Prostate gland (tissue), 2 donors: ENCODE measurements at regions not wholly inside any gene's neighbourhood (a gene's known extent, or its start where the extent isn't known, plus 50 kb on each side); places are given as distances from the start of the nearest gene placed in this dataset.

ENCODE experiments used
- DNase-seq: peaks from one replicate; pipeline ENCODE4 v3.0.0-alpha.2; 2019; ENCODE audit warnings: low spot score
- H3K27ac ChIP-seq, 2 donors: fragments of 200-600 bp; sonication (generic); 2 replicates each; pipeline ENCODE4 v1.5.1; 2017 to 2019
- H3K27me3 ChIP-seq: fragments of 200-600 bp; sonication (generic); replicated peaks from 2 replicates; pipeline ENCODE4 v1.5.1; 2019; ENCODE audit not compliant: insufficient read depth
- H3K36me3 ChIP-seq, 2 donors: fragments of 200-600 bp; sonication (generic); 1 replicate in 1 of 2; 2 replicates in 1 of 2; pipeline versions ENCODE4 v1.5.1 to v1.8.1; 2017 to 2019
- H3K4me1 ChIP-seq: fragments of 200-600 bp; sonication (generic); replicated peaks from 2 replicates; pipeline ENCODE4 v1.5.1; 2019
- H3K4me3 ChIP-seq, 2 donors: fragments of 200-600 bp; sonication (generic); 2 replicates each; pipeline ENCODE4 v1.5.1; 2017 to 2019
- H3K9me3 ChIP-seq: fragments of 200-600 bp; sonication (generic); 2 replicates; pipeline ENCODE4 v1.5.1; 2017
- POLR2A ChIP-seq: fragments of 450-650 bp; IDR thresholded peaks from one replicate; pipeline ENCODE4 v1.6.1; 2016; ENCODE audit warnings: antibody characterized with exemption, mild to moderate bottlenecking
- POLR2AphosphoS5 ChIP-seq: sonication (generic); formaldehyde crosslinking; IDR thresholded peaks from one replicate; pipeline ENCODE4 v1.6.1; 2017; ENCODE audit warnings: antibody characterized with exemption
- WGBS: methylation state at CpG from one replicate; pipeline ENCODE4 v1.1.5; 2018; 5-methylcytosine and 5-hydroxymethylcytosine counted together
- intact Hi-C: fragments of 100-400 bp; cut with DNase I; formaldehyde crosslinking; loops from one replicate; pipeline ENCODE4 v1.14.2; 2022
- TF ChIP-seq, protein P1 (sequence below), 4 experiments: fragments of 200-600 bp in 2 of 4; fragments of 450-650 bp in 2 of 4; sonication (generic) in 2 of 4; IDR thresholded peaks; 1 replicate in 3 of 4; 2 replicates in 1 of 4; pipeline ENCODE4 v1.5.1; 2016 to 2019; ENCODE audit warnings: antibody characterized with exemption in 4 of 4, mild to moderate bottlenecking in 2 of 4, moderate library complexity in 2 of 4

DNA sequence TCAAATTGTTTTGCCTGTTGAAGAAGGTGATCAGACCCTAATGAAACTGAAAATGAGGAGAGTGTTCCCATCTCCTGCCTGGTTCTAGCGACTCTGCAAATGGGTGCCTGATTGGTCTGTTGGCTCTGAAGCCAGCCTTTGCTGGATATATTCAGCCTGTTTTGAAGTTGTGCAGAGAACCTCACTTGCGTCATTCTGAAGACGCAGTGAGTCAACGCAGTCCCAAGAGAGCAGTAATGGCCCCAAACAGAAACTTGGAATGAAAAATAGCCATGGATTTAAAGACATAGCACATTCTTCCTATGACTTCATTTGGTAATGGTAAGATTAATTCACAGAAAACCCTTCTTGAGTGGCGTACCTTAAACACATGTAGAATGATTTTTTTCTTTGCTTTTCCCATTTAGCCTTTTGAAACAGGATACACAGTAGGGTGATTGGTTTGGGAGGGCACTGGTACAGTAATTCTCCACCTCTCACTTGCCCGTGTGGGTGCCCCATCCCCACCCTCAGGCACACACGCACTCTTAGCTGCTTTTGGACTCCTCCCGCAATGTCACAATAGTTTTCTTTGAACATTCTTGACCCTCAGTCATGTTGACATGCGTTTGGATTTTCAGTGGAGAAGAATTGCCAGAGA is 54.1 kb upstream of the ABL1 start:
- no peaks in the 10 kb centered on the region for H3K36me3 ChIP-seq
- 53% methylated on average over 9 of the region's 9 CpGs for WGBS
- peaks cover 4% of the 10 kb centered on the region for H3K4me1 ChIP-seq

DNA sequence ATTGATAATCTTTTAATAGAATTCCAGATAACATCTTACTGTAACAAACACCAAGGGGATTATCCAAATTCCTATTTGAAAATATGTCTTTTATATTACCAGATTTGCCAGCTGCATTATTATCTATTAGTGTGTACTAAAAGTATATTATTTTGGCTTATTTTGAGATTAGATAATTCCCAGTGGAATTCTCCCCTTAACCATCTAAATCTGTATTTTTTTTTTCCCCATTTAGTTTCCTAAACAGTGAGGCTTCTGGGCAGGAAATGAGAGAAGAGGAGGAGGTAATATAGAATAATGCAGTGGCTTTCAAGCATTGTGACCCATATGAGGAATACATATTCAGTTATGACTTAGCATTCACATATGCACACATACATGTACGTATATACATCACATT is 53.5 kb upstream of the ABL1 start:
- 90% methylated on average over 1 of the region's 1 CpG for WGBS
- Histone ChIP-seq H3K27me3 (no peaks in the 10 kb centered on the region), H3K36me3 (no peaks in the 10 kb centered on the region), H3K4me1 (peaks cover 4% of the 10 kb centered on the region), H3K9me3 (no peaks in the 10 kb centered on the region), H3K4me3 (no peak overlapping the region), H3K27ac (peak overlapping the region; percentile 70 to 80)
- TF ChIP-seq, protein P1, sequence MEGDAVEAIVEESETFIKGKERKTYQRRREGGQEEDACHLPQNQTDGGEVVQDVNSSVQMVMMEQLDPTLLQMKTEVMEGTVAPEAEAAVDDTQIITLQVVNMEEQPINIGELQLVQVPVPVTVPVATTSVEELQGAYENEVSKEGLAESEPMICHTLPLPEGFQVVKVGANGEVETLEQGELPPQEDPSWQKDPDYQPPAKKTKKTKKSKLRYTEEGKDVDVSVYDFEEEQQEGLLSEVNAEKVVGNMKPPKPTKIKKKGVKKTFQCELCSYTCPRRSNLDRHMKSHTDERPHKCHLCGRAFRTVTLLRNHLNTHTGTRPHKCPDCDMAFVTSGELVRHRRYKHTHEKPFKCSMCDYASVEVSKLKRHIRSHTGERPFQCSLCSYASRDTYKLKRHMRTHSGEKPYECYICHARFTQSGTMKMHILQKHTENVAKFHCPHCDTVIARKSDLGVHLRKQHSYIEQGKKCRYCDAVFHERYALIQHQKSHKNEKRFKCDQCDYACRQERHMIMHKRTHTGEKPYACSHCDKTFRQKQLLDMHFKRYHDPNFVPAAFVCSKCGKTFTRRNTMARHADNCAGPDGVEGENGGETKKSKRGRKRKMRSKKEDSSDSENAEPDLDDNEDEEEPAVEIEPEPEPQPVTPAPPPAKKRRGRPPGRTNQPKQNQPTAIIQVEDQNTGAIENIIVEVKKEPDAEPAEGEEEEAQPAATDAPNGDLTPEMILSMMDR (IDR thresholded peaks at IDR 0.05) = no peak
- TF ChIP-seq POLR2A (no peak), POLR2AphosphoS5 (no peak)
- no peak for DNase-seq
- intact Hi-C loops = loop anchor here (2.0 kb wide), 2 partner anchors 43 to 65 kb away; no protein-coding TSS in a partner anchor

More for the DNA sequence above, 54.1 kb upstream of the ABL1 start:
- peak overlapping the region; percentile 70 to 80 for H3K27ac ChIP-seq
- TF ChIP-seq POLR2A (no peak), POLR2AphosphoS5 (peak; percentile 74)
- TF ChIP-seq, protein P1 (IDR thresholded peaks at IDR 0.05) = no peak
- peak overlapping the region in 1 of 2 donors; percentile 5 for H3K4me3 ChIP-seq
- intact Hi-C loops = loop anchor here (2.0 kb wide), 2 partner anchors 44 to 66 kb away; no protein-coding TSS in a partner anchor
- DNase-seq = no peak
- no peaks in the 10 kb centered on the region for H3K9me3 ChIP-seq
- H3K27me3 ChIP-seq = no peaks in the 10 kb centered on the region

DNA sequence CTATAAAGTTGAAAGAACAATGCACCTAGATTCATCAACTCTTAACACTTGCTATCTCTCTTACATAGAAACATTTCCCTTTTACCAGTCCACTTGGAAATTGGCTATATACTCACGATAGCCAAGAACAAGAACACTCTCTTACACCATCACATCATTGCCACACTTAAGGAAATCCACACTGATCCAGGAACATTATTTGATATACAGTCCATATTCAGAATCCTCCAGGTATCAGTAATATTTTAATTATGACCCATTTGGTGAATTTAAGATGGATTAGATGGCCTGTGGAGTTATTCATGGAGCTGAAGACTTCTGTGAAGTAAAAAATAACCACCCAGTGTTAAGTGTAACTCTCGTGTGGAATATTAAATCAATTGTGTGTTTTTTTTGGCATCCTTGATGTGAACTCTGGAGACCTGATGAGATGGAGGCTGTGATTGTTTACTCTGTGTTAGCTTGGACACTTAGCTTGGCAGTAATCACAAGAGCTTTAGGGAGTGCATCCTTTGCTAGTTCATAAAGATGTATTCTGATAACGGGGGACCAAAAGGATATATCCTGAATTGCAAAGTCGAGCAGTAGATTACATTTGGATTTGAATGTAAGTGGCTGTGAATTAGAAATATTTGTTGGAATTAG is 52.0 kb upstream of the ABL1 start:
- 32% methylated on average over 4 of the region's 4 CpGs for WGBS
- intact Hi-C loops = no loop called here
- Histone ChIP-seq H3K4me1 (peaks cover 4% of the 10 kb centered on the region), H3K27ac (peak overlapping the region; percentile 70 to 80), H3K27me3 (no peaks in the 10 kb centered on the region), H3K36me3 (no peaks in the 10 kb centered on the region), H3K4me3 (no peak overlapping the region), H3K9me3 (no peaks in the 10 kb centered on the region)
- no peak for DNase-seq
- TF ChIP-seq POLR2A = no peak
- TF ChIP-seq, protein P1 (IDR thresholded peaks at IDR 0.05) = no peak
- TF ChIP-seq POLR2AphosphoS5 = no peak

DNA sequence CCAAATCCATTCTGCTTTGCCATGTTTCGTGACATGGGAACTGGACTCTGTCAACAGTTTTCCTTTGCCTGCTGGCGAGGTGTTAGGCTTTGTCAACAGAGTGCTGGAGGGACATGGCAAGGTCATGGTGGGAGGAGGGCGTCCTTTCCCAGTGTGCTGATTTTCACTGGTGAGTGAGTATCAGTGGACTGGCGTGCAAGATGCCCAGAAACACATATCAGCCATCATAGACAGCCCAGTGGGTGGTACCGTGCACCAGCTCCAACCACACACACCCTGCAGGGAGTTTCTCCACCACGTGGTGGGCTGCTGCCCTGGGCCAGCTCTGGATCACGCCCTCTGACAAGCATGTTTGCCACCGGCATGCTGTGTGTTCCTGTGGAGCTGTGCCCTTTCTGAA is 50.0 kb upstream of the ABL1 start:
- Histone ChIP-seq H3K9me3 (no peaks in the 10 kb centered on the region), H3K36me3 (no peaks in the 10 kb centered on the region), H3K27me3 (no peaks in the 10 kb centered on the region), H3K4me3 (no peak overlapping the region), H3K4me1 (no peaks in the 10 kb centered on the region), H3K27ac (no peak overlapping the region)
- intact Hi-C loops = no loop called here
- 97% methylated on average over 5 of the region's 8 CpGs for WGBS
- no peak for DNase-seq
- TF ChIP-seq, protein P1 (IDR thresholded peaks at IDR 0.05) = no peak
- TF ChIP-seq POLR2AphosphoS5 (no peak), POLR2A (no peak)
